SK-N-SH (cell line): ENCODE measurements at regions not wholly inside any gene's neighbourhood (a gene's known extent, or its start where the extent isn't known, plus 50 kb on each side); places are given as distances from the start of the nearest gene placed in this dataset.

ENCODE experiments used
- CTCF ChIA-PET: fragments of 300-600, 350-600 bp; formaldehyde crosslinking; extraction: SDS; loops from one replicate; lab custom pipeline; 2021; lab: Yijun Ruan, JAX
- POLR2A ChIA-PET: fragments of 350-600 bp; sonication (Branson Sonifier 250); formaldehyde crosslinking; extraction: SDS; loops from one replicate; lab custom pipeline; 2020; ENCODE audit warnings: antibody characterized with exemption, inconsistent platforms; lab: Yijun Ruan, JAX
- DNase-seq: peaks from one replicate; pipeline ENCODE4 v3.0.0; 2012
- H2AFZ ChIP-seq: fragments of 200-600 bp; sonication (generic); 2 replicates; pipeline ENCODE4 v1.8.1; 2016; ENCODE audit warnings: antibody characterized with exemption, mild to moderate bottlenecking, low read depth
- H3F3A ChIP-seq: fragments of 200-600 bp; sonication (generic); replicated peaks from 2 replicates; pipeline ENCODE3; 2016; ENCODE audit warnings: antibody characterized with exemption, mild to moderate bottlenecking; ENCODE audit not compliant: insufficient read depth
- H3K27ac ChIP-seq, 2 experiments: fragments of 200-500 bp in 1 of 2; fragments of 200-600 bp in 1 of 2; sonication (Bioruptor generic) in 1 of 2; sonication (generic), shearing (Covaris generic) in 1 of 2; 2 replicates each; pipeline versions ENCODE4 v1.5.1 to v1.6.1; 2014 to 2016; ENCODE audit warnings: low read depth in 2 of 2, inconsistent platforms in 1 of 2, low read length in 1 of 2, mild to moderate bottlenecking in 1 of 2, mixed read lengths in 1 of 2
- H3K27me3 ChIP-seq: fragments of 200-600 bp; sonication (generic), shearing (Covaris generic); 2 replicates; pipeline ENCODE4 v1.6.1; 2016; ENCODE audit warnings: mixed run types; ENCODE audit not compliant: insufficient read depth
- H3K36me3 ChIP-seq, 2 experiments: fragments of 200-500 bp in 1 of 2; fragments of 200-600 bp in 1 of 2; sonication (Bioruptor generic) in 1 of 2; sonication (generic) in 1 of 2; replicated peaks in 1 of 2; 2 replicates each; pipeline versions ENCODE3 to v1.5.1; 2014 to 2016; ENCODE audit warnings: low read length in 1 of 2, mild to moderate bottlenecking in 1 of 2; ENCODE audit not compliant: insufficient read depth in 2 of 2, control insufficient read depth in 1 of 2
- H3K4me1 ChIP-seq, 2 experiments: fragments of 200-500 bp in 1 of 2; fragments of 200-600 bp in 1 of 2; sonication (Bioruptor generic) in 1 of 2; sonication (generic), shearing (Covaris generic) in 1 of 2; 2 replicates each; pipeline versions ENCODE4 v1.5.1 to v1.6.1; 2014 to 2016; ENCODE audit warnings: low read depth in 1 of 2, low read length in 1 of 2, mixed run types in 1 of 2; ENCODE audit not compliant: insufficient read depth in 2 of 2, control insufficient read depth in 1 of 2
- H3K4me2 ChIP-seq: fragments of 200-600 bp; sonication (generic), shearing (Covaris generic); 2 replicates; pipeline ENCODE4 v1.6.1; 2017; ENCODE audit warnings: mixed run types
- H3K4me3 ChIP-seq, 2 experiments: fragments of 200-500 bp in 1 of 2; fragments of 200-600 bp in 1 of 2; sonication (Bioruptor generic) in 1 of 2; sonication (generic), shearing (Covaris generic) in 1 of 2; 2 replicates each; pipeline versions ENCODE4 v1.5.1 to v1.8.1; 2014 to 2016; ENCODE audit warnings: low read depth in 2 of 2, inconsistent platforms in 1 of 2, low read length in 1 of 2, mild to moderate bottlenecking in 1 of 2, mixed read lengths in 1 of 2, moderate library complexity in 1 of 2
- H3K79me2 ChIP-seq: fragments of 200-600 bp; sonication (generic); 2 replicates; pipeline ENCODE4 v1.8.1; 2017; ENCODE audit warnings: mild to moderate bottlenecking; ENCODE audit not compliant: insufficient read depth
- H3K9ac ChIP-seq: fragments of 200-600 bp; sonication (generic); 2 replicates; pipeline ENCODE4 v1.6.1; 2017; ENCODE audit warnings: mixed run types
- H3K9me2 ChIP-seq: fragments of 200-600 bp; sonication (generic); 2 replicates; pipeline ENCODE4 v1.6.1; 2017; ENCODE audit warnings: mixed run types
- H3K9me3 ChIP-seq: fragments of 200-600 bp; sonication (generic); 2 replicates; pipeline ENCODE4 v1.6.1; 2017; ENCODE audit warnings: mixed run types, mild to moderate bottlenecking, moderate library complexity
- H4K20me1 ChIP-seq: fragments of 200-600 bp; sonication (generic); 2 replicates; pipeline ENCODE4 v1.6.1; 2017; ENCODE audit warnings: mild to moderate bottlenecking, mixed run types; ENCODE audit not compliant: insufficient read depth
- CHD2 ChIP-seq: fragments of 150-350 bp; IDR thresholded peaks from 2 replicates; pipeline ENCODE4 v1.6.1; 2018; ENCODE audit warnings: low read length; ENCODE audit not compliant: partially characterized antibody
- ELF1 ChIP-seq: IDR thresholded peaks from 2 replicates; pipeline ENCODE4 v1.4.0; 2012
- EZH2phosphoT487 ChIP-seq: fragments of 200-600 bp; sonication (generic); IDR thresholded peaks from 2 replicates; pipeline ENCODE4 v1.6.1; 2017; ENCODE audit warnings: low read depth, mixed run types, mild to moderate bottlenecking, antibody characterized with exemption, moderate library complexity, borderline replicate concordance
- FOSL2 ChIP-seq: IDR thresholded peaks from 2 replicates; pipeline ENCODE4 v1.4.0; 2012; ENCODE audit warnings: low read depth, mild to moderate bottlenecking, moderate library complexity, borderline replicate concordance
- GABPA ChIP-seq: IDR thresholded peaks from 2 replicates; pipeline ENCODE4 v1.4.0; 2012; ENCODE audit warnings: low read depth, mild to moderate bottlenecking
- GATA2 ChIP-seq: sonication (generic); formaldehyde crosslinking; IDR thresholded peaks from 2 replicates; pipeline ENCODE4 v1.5.0; 2020; ENCODE audit warnings: mild to moderate bottlenecking, missing genetic modification reagents
- MEF2A ChIP-seq: IDR thresholded peaks from 2 replicates; pipeline ENCODE4 v1.4.0; 2012; ENCODE audit warnings: low read depth, borderline replicate concordance
- POLR2AphosphoS5 ChIP-seq: IDR thresholded peaks from 2 replicates; pipeline ENCODE4 v1.6.1; 2012; ENCODE audit warnings: low read depth, low read length
- RAD21 ChIP-seq: IDR thresholded peaks from 2 replicates; pipeline ENCODE4 v1.6.1; 2012; ENCODE audit warnings: mild to moderate bottlenecking, low read length
- RCOR1 ChIP-seq: fragments of 150-350 bp; IDR thresholded peaks from 2 replicates; pipeline ENCODE4 v1.6.1; 2017; ENCODE audit warnings: antibody characterized with exemption, low read length
- SIN3A ChIP-seq: IDR thresholded peaks from 2 replicates; pipeline ENCODE4 v1.6.1; 2012; ENCODE audit warnings: low read depth, mild to moderate bottlenecking, low read length, moderate library complexity, borderline replicate concordance
- SMC3 ChIP-seq: IDR thresholded peaks from 2 replicates; pipeline ENCODE4 v1.6.1; 2012; ENCODE audit warnings: low read depth, low read length, improper control_type of control experiment
- TCF12 ChIP-seq: IDR thresholded peaks from 2 replicates; pipeline ENCODE4 v1.4.0; 2012
- YY1 ChIP-seq: IDR thresholded peaks from 2 replicates; pipeline ENCODE4 v1.4.0; 2012; ENCODE audit warnings: low read depth, mild to moderate bottlenecking
- WGBS: methylation state at CpG from one replicate; pipeline ENCODE4 v1.1.6; 2017; ENCODE audit warnings: low lambda C conversion rate; 5-methylcytosine and 5-hydroxymethylcytosine counted together
- TF ChIP-seq, protein P1 (sequence below): IDR thresholded peaks from 2 replicates; pipeline ENCODE4 v1.4.0; 2012; ENCODE audit warnings: low read depth
- TF ChIP-seq, protein P2 (sequence below): fragments of 150-350 bp; IDR thresholded peaks from 2 replicates; pipeline ENCODE4 v1.6.1; 2016; ENCODE audit warnings: mild to moderate bottlenecking, low read depth, low read length
- TF ChIP-seq, protein P3 (sequence below): IDR thresholded peaks from 2 replicates; pipeline ENCODE4 v1.4.0; 2012; ENCODE audit warnings: low read depth, borderline replicate concordance
- TF ChIP-seq, protein P4 (sequence below): fragments of 200-600 bp; sonication (generic); IDR thresholded peaks from 2 replicates; pipeline ENCODE4 v1.6.1; 2017; ENCODE audit warnings: antibody characterized with exemption, mild to moderate bottlenecking, moderate library complexity
- TF ChIP-seq, protein P5 (sequence below): IDR thresholded peaks from 2 replicates; pipeline ENCODE4 v1.6.1; 2012; ENCODE audit warnings: mild to moderate bottlenecking, low read depth, low read length, moderate library complexity

DNA sequence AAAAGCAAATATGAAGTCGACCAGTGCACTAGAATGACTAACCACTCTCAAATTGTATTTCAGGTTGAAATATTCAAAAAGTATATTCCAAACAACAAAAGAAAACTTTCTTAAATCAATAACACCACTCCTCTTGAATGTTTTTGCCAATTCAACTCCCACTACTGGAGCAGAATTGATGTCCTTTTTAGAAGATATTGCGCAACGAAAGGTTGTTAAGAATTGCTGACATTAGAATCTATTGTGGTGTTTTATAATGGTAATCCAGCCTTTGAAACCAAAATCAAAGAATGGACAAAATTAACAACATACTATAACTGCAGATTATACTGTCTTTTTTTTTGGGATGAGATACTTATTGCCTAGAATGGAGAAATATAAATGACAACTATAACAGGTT lies 331.3 kb downstream of the GRXCR1 start:
- no peaks in the 10 kb centered on the region for H3K79me2 ChIP-seq
- ChIA-PET CTCF (no interaction called here), POLR2A (no interaction called here)
- H2AFZ ChIP-seq: no peak overlapping the region
- H3K9me2 ChIP-seq: no peaks in the 10 kb centered on the region
- H3K9me3 ChIP-seq: no peaks in the 10 kb centered on the region
- no peaks in the 10 kb centered on the region for H4K20me1 ChIP-seq
- H3K4me1 ChIP-seq: no peaks in the 10 kb centered on the region
- 39% methylated on average over 3 of the region's 3 CpGs for WGBS
- no peaks in the 10 kb centered on the region for H3K36me3 ChIP-seq
- H3K4me2 ChIP-seq: no peak overlapping the region
- no peaks in the 10 kb centered on the region for H3F3A ChIP-seq
- DNase-seq: no peak
- H3K4me3 ChIP-seq: no peak overlapping the region
- H3K27ac ChIP-seq: no peak overlapping the region
- TF ChIP-seq, protein P1, sequence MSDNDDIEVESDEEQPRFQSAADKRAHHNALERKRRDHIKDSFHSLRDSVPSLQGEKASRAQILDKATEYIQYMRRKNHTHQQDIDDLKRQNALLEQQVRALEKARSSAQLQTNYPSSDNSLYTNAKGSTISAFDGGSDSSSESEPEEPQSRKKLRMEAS: no peak
- TF ChIP-seq, protein P2, sequence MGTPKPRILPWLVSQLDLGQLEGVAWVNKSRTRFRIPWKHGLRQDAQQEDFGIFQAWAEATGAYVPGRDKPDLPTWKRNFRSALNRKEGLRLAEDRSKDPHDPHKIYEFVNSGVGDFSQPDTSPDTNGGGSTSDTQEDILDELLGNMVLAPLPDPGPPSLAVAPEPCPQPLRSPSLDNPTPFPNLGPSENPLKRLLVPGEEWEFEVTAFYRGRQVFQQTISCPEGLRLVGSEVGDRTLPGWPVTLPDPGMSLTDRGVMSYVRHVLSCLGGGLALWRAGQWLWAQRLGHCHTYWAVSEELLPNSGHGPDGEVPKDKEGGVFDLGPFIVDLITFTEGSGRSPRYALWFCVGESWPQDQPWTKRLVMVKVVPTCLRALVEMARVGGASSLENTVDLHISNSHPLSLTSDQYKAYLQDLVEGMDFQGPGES: no peak
- no peak for TF ChIP-seq EZH2phosphoT487
- no peak for TF ChIP-seq FOSL2
- no peak for TF ChIP-seq RAD21
- no peak for TF ChIP-seq POLR2AphosphoS5
- no peak for TF ChIP-seq ELF1
- no peak for TF ChIP-seq CHD2
- TF ChIP-seq YY1: no peak
- TF ChIP-seq, protein P3, sequence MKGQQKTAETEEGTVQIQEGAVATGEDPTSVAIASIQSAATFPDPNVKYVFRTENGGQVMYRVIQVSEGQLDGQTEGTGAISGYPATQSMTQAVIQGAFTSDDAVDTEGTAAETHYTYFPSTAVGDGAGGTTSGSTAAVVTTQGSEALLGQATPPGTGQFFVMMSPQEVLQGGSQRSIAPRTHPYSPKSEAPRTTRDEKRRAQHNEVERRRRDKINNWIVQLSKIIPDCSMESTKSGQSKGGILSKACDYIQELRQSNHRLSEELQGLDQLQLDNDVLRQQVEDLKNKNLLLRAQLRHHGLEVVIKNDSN: no peak
- no peak for TF ChIP-seq GATA2 (CRISPR knock-in tag)
- no peak for TF ChIP-seq RCOR1
- TF ChIP-seq, protein P4, sequence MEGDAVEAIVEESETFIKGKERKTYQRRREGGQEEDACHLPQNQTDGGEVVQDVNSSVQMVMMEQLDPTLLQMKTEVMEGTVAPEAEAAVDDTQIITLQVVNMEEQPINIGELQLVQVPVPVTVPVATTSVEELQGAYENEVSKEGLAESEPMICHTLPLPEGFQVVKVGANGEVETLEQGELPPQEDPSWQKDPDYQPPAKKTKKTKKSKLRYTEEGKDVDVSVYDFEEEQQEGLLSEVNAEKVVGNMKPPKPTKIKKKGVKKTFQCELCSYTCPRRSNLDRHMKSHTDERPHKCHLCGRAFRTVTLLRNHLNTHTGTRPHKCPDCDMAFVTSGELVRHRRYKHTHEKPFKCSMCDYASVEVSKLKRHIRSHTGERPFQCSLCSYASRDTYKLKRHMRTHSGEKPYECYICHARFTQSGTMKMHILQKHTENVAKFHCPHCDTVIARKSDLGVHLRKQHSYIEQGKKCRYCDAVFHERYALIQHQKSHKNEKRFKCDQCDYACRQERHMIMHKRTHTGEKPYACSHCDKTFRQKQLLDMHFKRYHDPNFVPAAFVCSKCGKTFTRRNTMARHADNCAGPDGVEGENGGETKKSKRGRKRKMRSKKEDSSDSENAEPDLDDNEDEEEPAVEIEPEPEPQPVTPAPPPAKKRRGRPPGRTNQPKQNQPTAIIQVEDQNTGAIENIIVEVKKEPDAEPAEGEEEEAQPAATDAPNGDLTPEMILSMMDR: no peak
- H3K9ac ChIP-seq: no peak overlapping the region
- no peaks in the 10 kb centered on the region for H3K27me3 ChIP-seq

DNA sequence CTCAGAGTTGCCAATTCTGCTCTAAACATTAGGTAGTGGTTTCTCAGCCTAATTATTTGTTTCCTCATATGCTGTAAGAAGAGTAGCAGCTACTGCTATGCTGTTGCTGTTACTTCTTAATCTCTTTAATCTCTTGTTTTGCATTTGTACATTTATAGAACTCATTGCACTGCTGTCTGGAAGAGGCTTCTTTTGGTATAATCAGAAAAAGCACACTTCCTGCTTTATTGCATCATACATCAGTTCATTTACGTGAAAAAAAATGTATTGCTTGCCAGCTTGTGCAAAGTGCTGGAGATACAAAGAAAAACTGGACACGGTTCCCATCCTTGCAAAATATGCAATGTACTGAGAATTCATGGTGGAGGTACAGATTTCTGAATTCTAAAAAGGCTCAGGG lies 332.0 kb downstream of the GRXCR1 start:
- TF ChIP-seq SIN3A: no peak
- TF ChIP-seq TCF12: no peak
- TF ChIP-seq SMC3: no peak
- TF ChIP-seq MEF2A: no peak
- TF ChIP-seq YY1: no peak
- TF ChIP-seq, protein P5, sequence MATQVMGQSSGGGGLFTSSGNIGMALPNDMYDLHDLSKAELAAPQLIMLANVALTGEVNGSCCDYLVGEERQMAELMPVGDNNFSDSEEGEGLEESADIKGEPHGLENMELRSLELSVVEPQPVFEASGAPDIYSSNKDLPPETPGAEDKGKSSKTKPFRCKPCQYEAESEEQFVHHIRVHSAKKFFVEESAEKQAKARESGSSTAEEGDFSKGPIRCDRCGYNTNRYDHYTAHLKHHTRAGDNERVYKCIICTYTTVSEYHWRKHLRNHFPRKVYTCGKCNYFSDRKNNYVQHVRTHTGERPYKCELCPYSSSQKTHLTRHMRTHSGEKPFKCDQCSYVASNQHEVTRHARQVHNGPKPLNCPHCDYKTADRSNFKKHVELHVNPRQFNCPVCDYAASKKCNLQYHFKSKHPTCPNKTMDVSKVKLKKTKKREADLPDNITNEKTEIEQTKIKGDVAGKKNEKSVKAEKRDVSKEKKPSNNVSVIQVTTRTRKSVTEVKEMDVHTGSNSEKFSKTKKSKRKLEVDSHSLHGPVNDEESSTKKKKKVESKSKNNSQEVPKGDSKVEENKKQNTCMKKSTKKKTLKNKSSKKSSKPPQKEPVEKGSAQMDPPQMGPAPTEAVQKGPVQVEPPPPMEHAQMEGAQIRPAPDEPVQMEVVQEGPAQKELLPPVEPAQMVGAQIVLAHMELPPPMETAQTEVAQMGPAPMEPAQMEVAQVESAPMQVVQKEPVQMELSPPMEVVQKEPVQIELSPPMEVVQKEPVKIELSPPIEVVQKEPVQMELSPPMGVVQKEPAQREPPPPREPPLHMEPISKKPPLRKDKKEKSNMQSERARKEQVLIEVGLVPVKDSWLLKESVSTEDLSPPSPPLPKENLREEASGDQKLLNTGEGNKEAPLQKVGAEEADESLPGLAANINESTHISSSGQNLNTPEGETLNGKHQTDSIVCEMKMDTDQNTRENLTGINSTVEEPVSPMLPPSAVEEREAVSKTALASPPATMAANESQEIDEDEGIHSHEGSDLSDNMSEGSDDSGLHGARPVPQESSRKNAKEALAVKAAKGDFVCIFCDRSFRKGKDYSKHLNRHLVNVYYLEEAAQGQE: no peak
- TF ChIP-seq ELF1: no peak
- no peak for TF ChIP-seq GABPA

More for the DNA sequence above, 332.0 kb downstream of the GRXCR1 start:
- no peak overlapping the region for H3K4me2 ChIP-seq
- no peaks in the 10 kb centered on the region for H3K36me3 ChIP-seq
- no peak overlapping the region for H3K9ac ChIP-seq
- no peaks in the 10 kb centered on the region for H3K9me3 ChIP-seq
- DNase-seq: no peak
- POLR2A ChIA-PET: no interaction called here
- no peaks in the 10 kb centered on the region for H4K20me1 ChIP-seq
- CTCF ChIA-PET: no interaction called here
- H3F3A ChIP-seq: no peaks in the 10 kb centered on the region
- H3K27ac ChIP-seq: no peak overlapping the region
- WGBS: 0% methylated on average over 2 of the region's 2 CpGs
- H3K9me2 ChIP-seq: no peaks in the 10 kb centered on the region
- H3K27me3 ChIP-seq: no peaks in the 10 kb centered on the region
- H2AFZ ChIP-seq: no peak overlapping the region
- no peaks in the 10 kb centered on the region for H3K79me2 ChIP-seq
- H3K4me1 ChIP-seq: no peaks in the 10 kb centered on the region
- no peak overlapping the region for H3K4me3 ChIP-seq
